ENCODE measurements at regions not wholly inside any gene's neighbourhood (a gene's known extent, or its start where the extent isn't known, plus 50 kb on each side); places are given as distances from the start of the nearest gene placed in this dataset.

- no peak for TF ChIP-seq POLR2A (IDR thresholded peaks at IDR 0.05)
- TF ChIP-seq CTCF (IDR thresholded peaks at IDR 0.05), result no peak
Observed at GRCh38 chr10:9745158-9745557, 1272.5 kb upstream of the CELF2 start.
